Epithelial cell of esophagus (primary cell): ENCODE measurements at regions not wholly inside any gene's neighbourhood (a gene's known extent, or its start where the extent isn't known, plus 50 kb on each side); places are given as distances from the start of the nearest gene placed in this dataset.
"Not testable (repeated sequence)": the region's sequence is repeated elsewhere in the genome, so short reads cannot be mapped to it uniquely, and the experiment has no call there.

Experiments used
- DNase-seq: peaks from one replicate; pipeline ENCODE4 v3.0.0; 2010; ENCODE audit warnings: low read depth
- H3K4me3 ChIP-seq: 2 replicates; pipeline ENCODE4 v1.5.1; 2011; ENCODE audit warnings: mild to moderate bottlenecking, low read length, control low read depth
- TF ChIP-seq, protein P1 (sequence below): IDR thresholded peaks from 2 replicates; pipeline ENCODE4 v1.5.1; 2011; ENCODE audit warnings: low read depth, mild to moderate bottlenecking, low read length, control low read depth, inconsistent platforms; ENCODE audit not compliant: insufficient read depth; ENCODE audit errors: missing control alignments

DNA sequence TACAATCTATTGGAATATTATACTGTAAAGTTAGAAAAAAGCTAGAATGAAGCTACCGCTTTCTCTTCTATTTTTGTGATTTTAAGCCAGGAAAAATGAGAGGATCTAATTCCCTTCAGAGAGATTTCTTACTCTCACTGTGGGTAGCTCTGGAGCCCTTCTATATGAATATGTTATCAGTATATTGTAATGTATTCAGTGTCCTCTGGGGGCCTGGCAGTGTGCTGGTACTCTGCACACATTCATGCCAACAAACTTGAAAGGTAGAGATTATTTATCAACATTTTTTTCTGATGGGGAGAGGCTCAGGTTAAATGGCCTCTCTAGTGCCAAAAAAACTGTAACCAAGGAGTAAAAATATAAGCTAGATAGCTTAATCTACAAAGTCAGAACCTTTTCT lies 292.8 kb downstream of the TTC6 start:
- no peak overlapping the region for H3K4me3 ChIP-seq
- DNase-seq: no peak
- TF ChIP-seq, protein P1, sequence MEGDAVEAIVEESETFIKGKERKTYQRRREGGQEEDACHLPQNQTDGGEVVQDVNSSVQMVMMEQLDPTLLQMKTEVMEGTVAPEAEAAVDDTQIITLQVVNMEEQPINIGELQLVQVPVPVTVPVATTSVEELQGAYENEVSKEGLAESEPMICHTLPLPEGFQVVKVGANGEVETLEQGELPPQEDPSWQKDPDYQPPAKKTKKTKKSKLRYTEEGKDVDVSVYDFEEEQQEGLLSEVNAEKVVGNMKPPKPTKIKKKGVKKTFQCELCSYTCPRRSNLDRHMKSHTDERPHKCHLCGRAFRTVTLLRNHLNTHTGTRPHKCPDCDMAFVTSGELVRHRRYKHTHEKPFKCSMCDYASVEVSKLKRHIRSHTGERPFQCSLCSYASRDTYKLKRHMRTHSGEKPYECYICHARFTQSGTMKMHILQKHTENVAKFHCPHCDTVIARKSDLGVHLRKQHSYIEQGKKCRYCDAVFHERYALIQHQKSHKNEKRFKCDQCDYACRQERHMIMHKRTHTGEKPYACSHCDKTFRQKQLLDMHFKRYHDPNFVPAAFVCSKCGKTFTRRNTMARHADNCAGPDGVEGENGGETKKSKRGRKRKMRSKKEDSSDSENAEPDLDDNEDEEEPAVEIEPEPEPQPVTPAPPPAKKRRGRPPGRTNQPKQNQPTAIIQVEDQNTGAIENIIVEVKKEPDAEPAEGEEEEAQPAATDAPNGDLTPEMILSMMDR: no peak

- DNase-seq: no peak
- TF ChIP-seq, protein P1: no peak
- H3K4me3 ChIP-seq: no peak overlapping the region
These were observed 293.7 kb downstream of the TTC6 start for GRCh38 chr14:37889087-37889486.

GRCh38 chr14:37890095-37890494 lies 294.7 kb downstream of the TTC6 start:
- DNase-seq: no peak
- TF ChIP-seq, protein P1: no peak

GRCh38 chr14:37891500-37891899 lies 296.1 kb downstream of the TTC6 start:
- H3K4me3 ChIP-seq, DNase-seq: not testable (repeated sequence)

More at GRCh38 chr14:37890095-37890494, 294.7 kb downstream of the TTC6 start:
- H3K4me3 ChIP-seq: no peak overlapping the region

DNA sequence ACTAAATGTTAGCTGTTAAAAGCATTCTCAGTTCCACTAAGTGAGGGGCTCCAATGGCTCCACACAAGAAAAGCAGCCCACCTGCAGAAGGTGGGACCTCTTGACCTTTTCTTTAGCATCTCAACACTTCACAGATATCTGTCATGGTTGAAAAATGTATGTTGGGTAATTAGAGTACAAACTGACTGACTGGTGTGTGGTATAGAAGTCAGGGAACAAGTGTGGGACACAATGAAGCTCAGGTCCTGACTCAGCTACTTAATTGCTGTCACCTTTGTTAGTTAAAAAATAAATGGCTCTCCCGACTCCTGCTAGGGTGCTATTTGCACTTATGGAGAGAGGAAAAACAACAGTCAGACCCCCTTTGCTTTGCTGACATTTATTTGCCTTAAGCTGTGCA lies 299.0 kb downstream of the TTC6 start:
- H3K4me3 ChIP-seq: no peak overlapping the region
- TF ChIP-seq, protein P1: no peak
- no peak for DNase-seq

- H3K4me3 ChIP-seq: no peak overlapping the region
- no peak for DNase-seq
- TF ChIP-seq, protein P1: no peak
These were observed 303.9 kb downstream of the TTC6 start for GRCh38 chr14:37899365-37899764.

- H3K4me3 ChIP-seq: no peak overlapping the region
- no peak for DNase-seq
- TF ChIP-seq, protein P1: no peak
These were observed 305.1 kb downstream of the TTC6 start for GRCh38 chr14:37900561-37900960.
